Activated naive CD8-positive, alpha-beta T cell treated with anti-CD3 and anti-CD28 coated beads, Interleukin-2, amount 50 U/mL, for 24 hours (primary cell): ENCODE measurements at regions not wholly inside any gene's neighbourhood (a gene's known extent, or its start where the extent isn't known, plus 50 kb on each side); places are given as distances from the start of the nearest gene placed in this dataset.

Experiments
- ATAC-seq: fragments of 150-1000 bp; cut with Tn5 transposase; one replicate; pipeline ENCODE4 v1.10.0; 2021
- DNase-seq: peaks from one replicate; pipeline ENCODE4 v3.0.0; 2021
- H3K27ac Mint-ChIP-seq: one replicate; pipeline ENCODE4 v1.8.0; 2021; ENCODE audit warnings: mild to moderate bottlenecking, mixed read lengths
- H3K27me3 Mint-ChIP-seq: one replicate; pipeline ENCODE4 v1.8.0; 2021; ENCODE audit warnings: mixed read lengths
- H3K36me3 Mint-ChIP-seq: one replicate; pipeline ENCODE4 v1.8.0; 2021; ENCODE audit warnings: low read depth, mixed read lengths
- H3K4me1 Mint-ChIP-seq: one replicate; pipeline ENCODE4 v1.8.0; 2021; ENCODE audit warnings: mixed read lengths
- H3K4me3 Mint-ChIP-seq: one replicate; pipeline ENCODE4 v1.8.0; 2021; ENCODE audit warnings: mild to moderate bottlenecking, moderate library complexity, mixed read lengths
- H3K9me3 Mint-ChIP-seq: one replicate; pipeline ENCODE4 v1.8.0; 2021; ENCODE audit warnings: mixed read lengths

GRCh38 chr16:85261204-85261603 lies 148.9 kb upstream of the CIBAR2 start:
- Mint-ChIP-seq H3K9me3 (no peaks in the 10 kb centered on the region), H3K27me3 (peaks cover 10% of the 10 kb centered on the region), H3K4me3 (no peak overlapping the region), H3K4me1 (peaks cover 6% of the 10 kb centered on the region), H3K27ac (no peak overlapping the region), H3K36me3 (no peaks in the 10 kb centered on the region)
- no peak for ATAC-seq
- DNase-seq = no peak

DNA sequence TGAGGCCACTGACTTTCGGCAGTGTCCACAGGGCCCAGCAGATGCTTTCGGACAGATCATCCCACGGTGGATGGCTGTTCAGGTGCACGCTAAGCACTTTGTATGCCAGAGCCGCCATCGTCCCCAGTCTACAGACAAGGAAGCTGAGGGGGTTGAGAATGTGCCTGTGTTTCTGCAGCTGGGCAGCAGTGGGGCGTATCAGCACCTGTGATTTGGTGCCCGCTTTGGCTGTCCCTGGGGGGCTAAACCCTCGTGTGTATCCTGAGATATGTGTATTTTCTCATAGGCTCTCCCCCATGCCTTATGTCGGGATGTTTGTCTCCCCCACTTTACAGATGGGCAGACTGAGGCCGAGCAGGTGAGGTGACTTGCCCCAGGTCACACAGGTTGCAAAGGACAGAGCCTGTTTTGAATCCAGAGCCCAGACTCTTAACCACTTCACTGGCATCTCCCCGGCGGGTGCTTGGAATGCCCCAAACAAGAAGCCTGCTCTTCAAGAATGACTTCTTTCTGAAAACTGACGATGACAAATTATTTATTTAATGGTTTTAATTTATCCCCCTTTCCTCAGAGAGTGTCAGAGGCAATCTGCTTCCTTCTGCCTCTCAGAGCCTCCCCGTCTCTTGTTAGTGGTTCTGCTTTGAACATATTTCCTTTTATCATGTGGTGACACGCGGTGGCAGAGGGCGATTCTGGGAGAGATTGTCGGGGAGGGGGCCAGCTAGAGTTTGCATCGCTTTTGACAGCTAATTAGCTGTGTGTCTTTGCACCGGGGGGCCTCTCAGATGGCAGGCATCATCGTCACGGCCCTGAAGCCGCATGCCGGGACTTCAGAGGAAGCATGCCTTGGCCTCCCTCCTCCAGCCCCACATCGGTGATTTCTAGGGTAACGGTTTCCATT lies 149.6 kb upstream of the CIBAR2 start:
- DNase-seq = no peak
- Mint-ChIP-seq H3K36me3 (no peaks in the 10 kb centered on the region), H3K27ac (no peak overlapping the region), H3K4me3 (no peak overlapping the region), H3K4me1 (peaks cover 6% of the 10 kb centered on the region), H3K27me3 (peaks cover 10% of the 10 kb centered on the region), H3K9me3 (no peaks in the 10 kb centered on the region)
- no peak for ATAC-seq

DNA sequence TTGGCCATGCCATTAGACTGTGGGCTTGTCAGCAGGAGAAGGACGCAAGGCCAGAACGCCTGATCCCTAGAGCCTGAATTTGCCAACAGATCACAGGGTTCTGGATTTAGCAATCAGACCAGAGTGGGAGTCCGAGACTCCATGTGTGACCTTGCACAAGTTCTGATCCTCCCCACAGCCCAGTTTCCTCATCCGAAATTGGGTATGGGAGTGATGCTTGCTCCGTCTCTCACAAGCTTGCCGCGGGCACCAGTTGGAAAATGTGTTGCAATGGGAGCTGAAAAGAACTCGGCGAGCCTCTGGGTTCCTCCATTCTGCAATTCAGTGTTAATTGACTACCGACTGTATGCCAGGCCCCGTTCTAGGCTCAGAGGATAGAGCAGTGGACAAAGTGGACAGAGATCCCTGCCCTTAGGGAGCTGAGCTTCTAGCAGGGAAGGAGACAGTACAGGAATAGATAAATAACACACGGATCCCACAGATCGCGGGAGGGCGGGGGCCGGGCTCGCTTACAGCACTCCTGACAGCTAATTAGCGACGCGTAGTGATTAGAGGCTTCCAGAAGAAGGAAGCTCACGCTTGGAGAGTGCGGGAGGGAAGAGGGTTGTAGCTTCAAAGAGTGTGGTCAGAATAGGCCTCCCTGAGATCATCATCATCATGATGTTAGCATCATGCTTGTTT lies 150.4 kb upstream of the CIBAR2 start:
- H3K4me3 Mint-ChIP-seq = no peak overlapping the region
- DNase-seq (no peak), ATAC-seq (no peak)
- no peaks in the 10 kb centered on the region for H3K36me3 Mint-ChIP-seq
- H3K27ac Mint-ChIP-seq = no peak overlapping the region
- peaks cover 9% of the 10 kb centered on the region for H3K27me3 Mint-ChIP-seq
- H3K9me3 Mint-ChIP-seq = no peaks in the 10 kb centered on the region
- peaks cover 6% of the 10 kb centered on the region for H3K4me1 Mint-ChIP-seq

DNA sequence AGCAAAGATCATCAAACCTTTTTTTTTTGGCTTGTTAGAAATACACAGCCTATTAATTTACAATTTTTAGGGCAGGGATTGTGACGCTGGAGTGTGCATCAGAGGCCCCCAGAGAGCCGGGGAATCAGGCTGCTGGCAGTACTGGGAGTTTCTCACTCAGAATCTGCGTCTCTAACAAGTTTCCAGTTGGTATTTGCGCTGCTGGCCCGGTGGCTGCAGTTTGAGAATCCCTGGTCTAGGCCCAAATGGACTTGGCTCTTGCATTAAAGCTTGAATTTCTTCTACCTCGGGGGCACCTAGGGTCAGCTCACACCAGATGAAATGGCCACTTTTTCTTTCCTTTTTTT lies 150.9 kb upstream of the CIBAR2 start:
- no peak overlapping the region for H3K27ac Mint-ChIP-seq
- ATAC-seq = no peak
- peaks cover 9% of the 10 kb centered on the region for H3K27me3 Mint-ChIP-seq
- no peaks in the 10 kb centered on the region for H3K9me3 Mint-ChIP-seq
- H3K4me3 Mint-ChIP-seq = no peak overlapping the region
- H3K36me3 Mint-ChIP-seq = no peaks in the 10 kb centered on the region
- DNase-seq = no peak
- H3K4me1 Mint-ChIP-seq = peaks cover 6% of the 10 kb centered on the region

GRCh38 chr16:85264752-85265151 lies 152.5 kb upstream of the CIBAR2 start:
- ATAC-seq (no peak), DNase-seq (no peak)
- Mint-ChIP-seq H3K4me3 (no peak overlapping the region), H3K27me3 (peaks cover 7% of the 10 kb centered on the region), H3K9me3 (no peaks in the 10 kb centered on the region), H3K27ac (no peak overlapping the region), H3K4me1 (peaks cover 6% of the 10 kb centered on the region), H3K36me3 (no peaks in the 10 kb centered on the region)

- H3K27me3 Mint-ChIP-seq = peaks cover 7% of the 10 kb centered on the region
- H3K36me3 Mint-ChIP-seq = no peaks in the 10 kb centered on the region
- no peaks in the 10 kb centered on the region for H3K9me3 Mint-ChIP-seq
- no peak overlapping the region for H3K4me3 Mint-ChIP-seq
- H3K4me1 Mint-ChIP-seq = peaks cover 6% of the 10 kb centered on the region
- no peak overlapping the region for H3K27ac Mint-ChIP-seq
- DNase-seq = no peak
- ATAC-seq = no peak
These were observed 153.0 kb upstream of the CIBAR2 start for GRCh38 chr16:85265161-85265784.

DNA sequence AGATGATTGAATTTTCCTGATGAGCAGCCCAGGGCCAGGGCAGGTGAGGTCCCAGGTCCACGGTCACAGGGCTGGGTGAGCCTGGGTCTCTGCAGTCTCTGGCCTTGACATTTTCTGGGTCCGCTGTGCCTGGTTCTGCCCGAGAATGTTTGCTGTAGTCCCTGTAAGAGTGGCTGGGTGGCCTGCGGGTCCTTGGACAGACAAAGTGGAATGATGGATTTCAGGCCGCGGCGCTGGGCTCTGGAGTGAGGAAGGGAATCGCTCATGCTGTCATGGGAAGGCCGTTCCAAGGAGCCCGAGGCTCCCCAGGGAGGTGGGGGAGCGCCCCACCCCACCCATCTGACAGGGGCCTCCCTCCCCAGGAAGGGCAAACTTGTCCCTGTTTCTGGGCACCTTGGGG lies 153.5 kb upstream of the CIBAR2 start:
- Mint-ChIP-seq H3K36me3 (no peaks in the 10 kb centered on the region), H3K9me3 (no peaks in the 10 kb centered on the region), H3K4me1 (peaks cover 6% of the 10 kb centered on the region), H3K27me3 (peaks cover 7% of the 10 kb centered on the region), H3K4me3 (no peak overlapping the region), H3K27ac (no peak overlapping the region)
- DNase-seq (no peak), ATAC-seq (no peak)

- H3K9me3 Mint-ChIP-seq = no peaks in the 10 kb centered on the region
- no peak overlapping the region for H3K4me3 Mint-ChIP-seq
- peaks cover 4% of the 10 kb centered on the region for H3K4me1 Mint-ChIP-seq
- no peak for ATAC-seq
- DNase-seq = no peak
- no peak overlapping the region for H3K27ac Mint-ChIP-seq
- no peaks in the 10 kb centered on the region for H3K36me3 Mint-ChIP-seq
- peaks cover 6% of the 10 kb centered on the region for H3K27me3 Mint-ChIP-seq
These were observed 154.6 kb upstream of the CIBAR2 start for GRCh38 chr16:85266857-85267256.

DNA sequence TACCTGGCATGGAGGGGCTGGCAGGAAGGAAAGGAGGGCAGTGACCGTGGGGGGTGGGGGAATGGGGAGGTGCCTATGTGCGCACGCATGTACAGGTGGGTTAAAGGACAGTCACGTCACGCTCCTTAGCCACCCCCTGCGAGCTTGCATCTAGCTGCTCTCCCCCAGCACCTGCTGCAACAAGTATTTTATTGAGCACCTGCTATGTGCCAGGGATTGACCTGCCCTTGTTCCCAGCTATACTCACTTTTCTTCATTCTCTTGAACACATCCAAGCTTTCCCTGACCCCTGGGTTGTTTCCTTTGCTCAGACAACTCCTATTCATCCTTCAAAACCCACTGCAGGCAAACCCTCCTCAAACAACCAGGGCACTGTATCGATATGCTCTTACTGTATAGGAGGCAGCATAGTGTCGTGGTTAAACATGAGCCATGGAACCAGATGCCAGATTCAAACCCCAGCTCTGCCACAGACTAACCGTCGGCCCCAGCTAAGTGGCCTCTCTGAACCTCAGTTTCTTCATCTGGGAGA lies 155.2 kb upstream of the CIBAR2 start:
- H3K9me3 Mint-ChIP-seq = no peaks in the 10 kb centered on the region
- H3K36me3 Mint-ChIP-seq = no peaks in the 10 kb centered on the region
- H3K27ac Mint-ChIP-seq = no peak overlapping the region
- no peak for ATAC-seq
- DNase-seq = no peak
- H3K4me3 Mint-ChIP-seq = no peak overlapping the region
- no peaks in the 10 kb centered on the region for H3K27me3 Mint-ChIP-seq
- no peaks in the 10 kb centered on the region for H3K4me1 Mint-ChIP-seq

GRCh38 chr16:85269165-85269564 lies 156.9 kb upstream of the CIBAR2 start:
- Mint-ChIP-seq H3K9me3 (no peaks in the 10 kb centered on the region), H3K36me3 (no peaks in the 10 kb centered on the region), H3K4me3 (no peak overlapping the region), H3K4me1 (no peaks in the 10 kb centered on the region), H3K27me3 (peaks cover 2% of the 10 kb centered on the region), H3K27ac (no peak overlapping the region)
- ATAC-seq = no peak
- no peak for DNase-seq

- Mint-ChIP-seq H3K4me1 (no peaks in the 10 kb centered on the region), H3K9me3 (no peaks in the 10 kb centered on the region)
- no peak for DNase-seq
These were observed 158.1 kb upstream of the CIBAR2 start for GRCh38 chr16:85270374-85270773.

GRCh38 chr16:85271198-85271597 lies 158.9 kb upstream of the CIBAR2 start:
- Mint-ChIP-seq H3K27ac (no peak overlapping the region), H3K9me3 (no peaks in the 10 kb centered on the region), H3K4me1 (no peaks in the 10 kb centered on the region), H3K27me3 (peaks cover 2% of the 10 kb centered on the region), H3K4me3 (no peak overlapping the region), H3K36me3 (no peaks in the 10 kb centered on the region)
- no peak for ATAC-seq
- DNase-seq = no peak

More at GRCh38 chr16:85270374-85270773, 158.1 kb upstream of the CIBAR2 start:
- Mint-ChIP-seq H3K4me3 (no peak overlapping the region), H3K27me3 (peaks cover 2% of the 10 kb centered on the region), H3K27ac (no peak overlapping the region), H3K36me3 (no peaks in the 10 kb centered on the region)
- ATAC-seq = no peak

- Mint-ChIP-seq H3K36me3 (no peaks in the 10 kb centered on the region), H3K4me1 (no peaks in the 10 kb centered on the region)
These were observed 161.0 kb upstream of the CIBAR2 start for GRCh38 chr16:85273293-85273692.

DNA sequence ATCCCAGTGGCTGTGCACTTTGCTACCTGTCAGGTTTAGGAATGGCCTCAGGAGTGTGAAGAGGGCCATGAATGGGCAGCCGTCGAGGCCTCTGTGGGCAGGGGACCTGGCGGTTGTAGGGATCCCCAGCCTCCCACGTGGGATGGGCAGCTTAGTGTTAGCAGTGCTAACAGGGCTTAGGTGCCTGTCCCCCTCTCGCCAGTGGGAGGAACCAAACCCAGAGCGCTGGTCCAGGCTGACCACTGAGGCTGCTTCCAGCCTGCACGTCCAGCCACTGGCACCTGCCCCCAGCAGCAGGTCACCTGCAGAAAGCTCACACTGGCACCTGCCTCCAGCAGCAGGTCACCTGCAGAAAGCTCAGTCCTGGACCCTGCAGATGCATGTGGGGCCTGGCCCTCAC lies 162.2 kb upstream of the CIBAR2 start:
- Mint-ChIP-seq H3K36me3 (no peaks in the 10 kb centered on the region), H3K9me3 (no peaks in the 10 kb centered on the region), H3K27ac (no peak overlapping the region), H3K4me3 (no peak overlapping the region), H3K27me3 (peaks cover 2% of the 10 kb centered on the region), H3K4me1 (no peaks in the 10 kb centered on the region)
- DNase-seq (no peak), ATAC-seq (no peak)

More at GRCh38 chr16:85273293-85273692, 161.0 kb upstream of the CIBAR2 start:
- DNase-seq (no peak), ATAC-seq (no peak)
- Mint-ChIP-seq H3K9me3 (no peaks in the 10 kb centered on the region), H3K27me3 (peaks cover 2% of the 10 kb centered on the region), H3K4me3 (no peak overlapping the region), H3K27ac (no peak overlapping the region)

GRCh38 chr16:85274924-85275323 lies 162.7 kb upstream of the CIBAR2 start:
- no peak overlapping the region for H3K4me3 Mint-ChIP-seq
- no peaks in the 10 kb centered on the region for H3K9me3 Mint-ChIP-seq
- no peaks in the 10 kb centered on the region for H3K4me1 Mint-ChIP-seq
- H3K27me3 Mint-ChIP-seq = peaks cover 2% of the 10 kb centered on the region
- no peak overlapping the region for H3K27ac Mint-ChIP-seq
- ATAC-seq = no peak
- no peak for DNase-seq
- H3K36me3 Mint-ChIP-seq = no peaks in the 10 kb centered on the region
